Common myeloid progenitor, CD34-positive (primary cell): ENCODE measurements at regions not wholly inside any gene's neighbourhood (a gene's known extent, or its start where the extent isn't known, plus 50 kb on each side); places are given as distances from the start of the nearest gene placed in this dataset.
"Not testable (repeated sequence)": the region's sequence is repeated elsewhere in the genome, so short reads cannot be mapped to it uniquely, and the experiment has no call there.

Experiments
- CTCF ChIA-PET: fragments of 350-600 bp; sonication (Branson Sonifier 250); formaldehyde crosslinking; loops from one replicate; lab custom pipeline; 2021; ENCODE audit warnings: antibody characterized with exemption; lab: Charles Lee
- POLR2A ChIA-PET: fragments of 350-600 bp; sonication (Branson Sonifier 250); formaldehyde crosslinking; loops from one replicate; lab custom pipeline; 2021; ENCODE audit warnings: antibody characterized with exemption; lab: Charles Lee
- DNase-seq, 3 donors: peaks; one replicate each; pipeline versions ENCODE4 v3.0.0 to v3.0.0-alpha.2; 2013
- H3K27ac ChIP-seq, 2 experiments: 1 replicate in 1 of 2; 2 replicates in 1 of 2; pipeline ENCODE4 v1.7.0; 2013; ENCODE audit warnings: inconsistent platforms in 2 of 2, low read length in 2 of 2, mild to moderate bottlenecking in 2 of 2, low read depth in 1 of 2, moderate library complexity in 1 of 2; ENCODE audit not compliant: severe bottlenecking in 2 of 2, insufficient read depth in 1 of 2, poor library complexity in 1 of 2
- H3K27me3 ChIP-seq, 5 experiments: replicated peaks in 2 of 5; 1 replicate in 3 of 5; 2 replicates in 2 of 5; pipeline versions ENCODE4 v1.6.1 to v1.7.0; 2013; ENCODE audit warnings: low read length in 4 of 5, mild to moderate bottlenecking in 2 of 5, moderate library complexity in 2 of 5, inconsistent platforms in 1 of 5; ENCODE audit not compliant: insufficient read depth in 5 of 5, control insufficient read depth in 4 of 5
- H3K36me3 ChIP-seq, 4 experiments: 1 replicate in 2 of 4; 2 replicates in 2 of 4; pipeline versions ENCODE4 v1.6.1 to v1.7.0; 2013; ENCODE audit warnings: low read length in 3 of 4, control low read depth in 1 of 4, mild to moderate bottlenecking in 1 of 4; ENCODE audit not compliant: control insufficient read depth in 4 of 4, insufficient read depth in 4 of 4
- H3K4me1 ChIP-seq, 4 experiments: 1 replicate in 3 of 4; 2 replicates in 1 of 4; pipeline versions ENCODE4 v1.6.1 to v1.7.1; 2013; ENCODE audit warnings: low read length in 3 of 4, mild to moderate bottlenecking in 3 of 4, control low read depth in 1 of 4, inconsistent platforms in 1 of 4, moderate library complexity in 1 of 4; ENCODE audit not compliant: control insufficient read depth in 4 of 4, insufficient read depth in 4 of 4; ENCODE audit errors: control extremely low read depth in 1 of 4
- H3K4me3 ChIP-seq, 7 experiments: 1 replicate in 4 of 7; 2 replicates in 3 of 7; pipeline versions ENCODE4 v1.5.1 to v1.7.0; 2013; ENCODE audit warnings: mild to moderate bottlenecking in 7 of 7, low read length in 6 of 7, moderate library complexity in 6 of 7, inconsistent platforms in 2 of 7, low read depth in 2 of 7, control low read depth in 1 of 7; ENCODE audit not compliant: insufficient read depth in 4 of 7, control insufficient read depth in 1 of 7; ENCODE audit errors: extremely low read depth in 1 of 7
- H3K9me3 ChIP-seq, 5 experiments: 1 replicate in 4 of 5; 2 replicates in 1 of 5; pipeline versions ENCODE4 v1.6.1 to v1.7.1; 2013; ENCODE audit warnings: low read length in 4 of 5, mild to moderate bottlenecking in 2 of 5, inconsistent platforms in 1 of 5, low read depth in 1 of 5, moderate library complexity in 1 of 5; ENCODE audit not compliant: control insufficient read depth in 4 of 5, insufficient read depth in 2 of 5; ENCODE audit errors: control extremely low read depth in 1 of 5
- WGBS: methylation state at CpG from one replicate; pipeline ENCODE4 v1.1.5; 2013; ENCODE audit not compliant: insufficient coverage; 5-methylcytosine and 5-hydroxymethylcytosine counted together

- peaks cover 0 to 3% (median 0%) of the 10 kb centered on the region in 5 experiments for H3K9me3 ChIP-seq
- no peaks in the 10 kb centered on the region for H3K36me3 ChIP-seq
- no peak overlapping the region for H3K4me3 ChIP-seq
- POLR2A ChIA-PET: no interaction called here
- DNase-seq: no peak
- no peaks in the 10 kb centered on the region for H3K4me1 ChIP-seq
- CTCF ChIA-PET: no interaction called here
- H3K27ac ChIP-seq: no peak overlapping the region
- H3K27me3 ChIP-seq: no peaks in the 10 kb centered on the region
- 93% methylated on average over 2 of the region's 2 CpGs for WGBS
Observed at GRCh38 chr5:163163858-163164257, 273.5 kb upstream of the CCNG1 start.

GRCh38 chr5:163165277-163165676 is 272.1 kb upstream of the CCNG1 start:
- Histone ChIP-seq H3K27ac (no peak overlapping the region), H3K4me3 (no peak overlapping the region), H3K36me3 (no peaks in the 10 kb centered on the region), H3K27me3 (no peaks in the 10 kb centered on the region), H3K9me3 (peaks cover 0 to 3% (median 0%) of the 10 kb centered on the region in 5 experiments), H3K4me1 (no peaks in the 10 kb centered on the region)
- 93% methylated on average over 9 of the region's 10 CpGs for WGBS
- POLR2A ChIA-PET: no interaction called here
- CTCF ChIA-PET: no interaction called here
- no peak for DNase-seq

- H3K27me3 ChIP-seq, CTCF ChIA-PET, H3K4me3 ChIP-seq, H3K36me3 ChIP-seq, H3K27ac ChIP-seq, POLR2A ChIA-PET, H3K4me1 ChIP-seq, DNase-seq, H3K9me3 ChIP-seq: not testable (repeated sequence)
- 100% methylated on average over 1 of the region's 3 CpGs for WGBS
Observed at GRCh38 chr5:163170161-163170560, 267.2 kb upstream of the CCNG1 start.

- WGBS: no CpG with 5 or more reads among the region's 1 CpG
Observed at GRCh38 chr5:163172540-163173338, 264.7 kb upstream of the CCNG1 start.

GRCh38 chr5:163177971-163178370 is 259.4 kb upstream of the CCNG1 start:
- ChIA-PET CTCF (no interaction called here), POLR2A (no interaction called here)
- Histone ChIP-seq H3K9me3 (no peaks in the 10 kb centered on the region), H3K36me3 (no peaks in the 10 kb centered on the region), H3K4me3 (no peak overlapping the region), H3K4me1 (no peaks in the 10 kb centered on the region), H3K27me3 (no peaks in the 10 kb centered on the region), H3K27ac (no peak overlapping the region)
- no peak for DNase-seq
- 88% methylated on average over 3 of the region's 3 CpGs for WGBS

More at GRCh38 chr5:163172540-163173338, 264.7 kb upstream of the CCNG1 start:
- H3K27me3 ChIP-seq: no peaks in the 10 kb centered on the region
- H3K36me3 ChIP-seq: no peaks in the 10 kb centered on the region
- H3K4me3 ChIP-seq: no peak overlapping the region
- H3K4me1 ChIP-seq: no peaks in the 10 kb centered on the region
- no peaks in the 10 kb centered on the region for H3K9me3 ChIP-seq
- CTCF ChIA-PET: no interaction called here
- no peak for DNase-seq
- H3K27ac ChIP-seq: no peak overlapping the region
- POLR2A ChIA-PET: no interaction called here

GRCh38 chr5:163185315-163185714 is 252.1 kb upstream of the CCNG1 start:
- no peaks in the 10 kb centered on the region for H3K36me3 ChIP-seq
- no peaks in the 10 kb centered on the region for H3K9me3 ChIP-seq
- 89% methylated on average over 3 of the region's 4 CpGs for WGBS
- H3K4me1 ChIP-seq: no peaks in the 10 kb centered on the region
- ChIA-PET POLR2A (no interaction called here), CTCF (no interaction called here)
- no peak overlapping the region for H3K27ac ChIP-seq
- H3K27me3 ChIP-seq: no peaks in the 10 kb centered on the region
- H3K4me3 ChIP-seq: no peak overlapping the region
- DNase-seq: no peak

GRCh38 chr5:163189023-163189553 is 248.3 kb upstream of the CCNG1 start:
- CTCF ChIA-PET: interaction anchor here (0.6 kb wide), 1 partner anchor 57 kb away, joined by 3 read pairs; no protein-coding TSS in a partner anchor
- Histone ChIP-seq H3K4me1 (no peaks in the 10 kb centered on the region), H3K4me3 (no peak overlapping the region), H3K27me3 (no peaks in the 10 kb centered on the region), H3K9me3 (no peaks in the 10 kb centered on the region), H3K36me3 (no peaks in the 10 kb centered on the region), H3K27ac (no peak overlapping the region)
- no peak for DNase-seq
- 88% methylated on average over 2 of the region's 2 CpGs for WGBS
- POLR2A ChIA-PET: no interaction called here
